Transverse colon (tissue), 4 donors: ENCODE measurements at regions not wholly inside any gene's neighbourhood (a gene's known extent, or its start where the extent isn't known, plus 50 kb on each side); places are given as distances from the start of the nearest gene placed in this dataset.

ENCODE experiments used
- CTCF ChIP-seq, 5 experiments: fragments of 200-600 bp in 3 of 5; fragments of 450-650 bp in 2 of 5; sonication (generic) in 3 of 5; IDR thresholded peaks; 1 replicate in 2 of 5; 2 replicates in 3 of 5; pipeline ENCODE4 v1.5.1; 2016 to 2017; ENCODE audit warnings: antibody characterized with exemption in 5 of 5, inconsistent platforms in 3 of 5, mild to moderate bottlenecking in 2 of 5, moderate library complexity in 1 of 5
- EP300 ChIP-seq: sonication (generic); formaldehyde crosslinking; IDR thresholded peaks from one replicate; pipeline ENCODE4 v1.6.1; 2017; ENCODE audit warnings: antibody characterized with exemption, low read depth
- POLR2A ChIP-seq: fragments of 450-650 bp; IDR thresholded peaks from one replicate; pipeline ENCODE4 v1.6.1; 2016; ENCODE audit warnings: antibody characterized with exemption, mild to moderate bottlenecking, moderate library complexity
- POLR2AphosphoS5 ChIP-seq, 3 donors: sonication (generic); formaldehyde crosslinking; IDR thresholded peaks; one replicate each; pipeline ENCODE4 v1.6.1; 2016; ENCODE audit warnings: antibody characterized with exemption in 3 of 3

GRCh38 chr2:79219383-79219988 lies 59.9 kb upstream of the REG3A start:
- TF ChIP-seq POLR2AphosphoS5 (IDR thresholded peaks at IDR 0.05) (no peak), CTCF (IDR thresholded peaks at IDR 0.05) (peak; percentile 61 to 71 (median 66)), POLR2A (no peak), EP300 (no peak)
